GM19468 (cell line): ENCODE measurements at regions not wholly inside any gene's neighbourhood (a gene's known extent, or its start where the extent isn't known, plus 50 kb on each side); places are given as distances from the start of the nearest gene placed in this dataset.

ENCODE experiments used
- ATAC-seq: cut with Tn5 transposase; IDR thresholded peaks from one replicate; pipeline ENCODE4 v1.9.1; 2021; ENCODE audit warnings: mild to moderate bottlenecking, moderate library complexity, moderate number of reproducible peaks; ENCODE audit not compliant: unreplicated experiment; ENCODE audit errors: extremely low read depth

DNA sequence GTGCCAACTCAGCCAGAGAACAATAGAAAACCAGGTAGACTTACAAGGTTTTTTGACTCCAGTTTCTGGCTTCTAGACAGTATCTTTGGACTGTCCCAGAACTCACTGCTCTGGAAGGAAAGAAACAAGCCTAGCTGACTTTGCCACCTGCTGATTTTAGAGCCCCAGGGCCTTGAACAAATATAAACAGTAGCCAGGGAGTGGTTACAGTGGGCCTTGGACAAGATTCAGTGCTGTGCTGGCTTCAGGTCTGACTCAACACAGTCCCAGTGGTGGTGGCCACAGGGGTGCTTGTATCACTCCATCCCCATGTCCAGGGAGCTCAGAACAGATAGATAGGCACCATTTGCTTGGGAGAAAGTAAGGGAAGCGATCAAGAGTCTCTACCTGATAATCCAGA is 694.1 kb upstream of the ADGRL3 start:
- ATAC-seq, result no peak

DNA sequence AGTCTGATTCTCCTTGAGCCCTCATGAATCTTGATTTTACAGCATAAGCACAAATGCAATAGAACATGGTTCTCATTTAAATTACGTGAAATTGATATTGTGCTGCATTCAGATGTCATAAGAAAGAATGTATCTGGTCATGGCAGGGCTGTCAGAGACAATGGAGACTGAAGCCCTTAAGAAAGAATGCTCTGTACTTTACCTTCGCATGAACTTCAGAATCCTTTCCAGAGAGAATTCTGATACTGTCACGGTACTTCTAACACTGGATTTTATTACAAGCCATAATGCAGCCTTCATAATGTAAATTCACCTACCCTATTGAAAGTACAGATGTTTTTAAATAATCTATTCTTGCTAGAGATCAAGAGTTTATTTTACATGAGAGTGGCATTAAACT is 677.9 kb upstream of the ADGRL3 start:
- no peak for ATAC-seq

- ATAC-seq, result no peak
These were observed 668.2 kb upstream of the ADGRL3 start for GRCh38 chr4:60531776-60532379.

- ATAC-seq, result no peak
These were observed 655.1 kb upstream of the ADGRL3 start for GRCh38 chr4:60544981-60545380.

- no peak for ATAC-seq
These were observed 637.8 kb upstream of the ADGRL3 start for GRCh38 chr4:60562334-60562733.

DNA sequence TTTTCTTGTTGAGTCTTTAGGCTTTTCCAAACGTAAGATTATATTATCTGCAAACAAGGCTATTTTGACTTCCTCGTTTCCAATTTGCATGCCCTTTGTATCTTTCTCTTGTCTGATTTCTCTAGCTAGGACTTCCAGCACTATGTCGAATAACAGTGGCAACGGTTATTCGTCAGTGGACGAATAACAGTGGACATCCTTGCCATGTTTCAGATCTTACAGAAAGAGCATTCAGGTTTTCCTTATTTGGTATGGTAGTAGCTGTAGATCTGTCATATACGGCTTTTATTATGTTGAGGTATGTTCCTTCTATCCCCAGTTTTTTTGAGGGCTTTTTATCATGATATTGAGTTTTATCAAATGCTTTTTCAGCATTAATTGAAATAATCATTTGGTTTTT is 634.6 kb upstream of the ADGRL3 start:
- no peak for ATAC-seq

GRCh38 chr4:60575336-60575735 is 624.8 kb upstream of the ADGRL3 start:
- ATAC-seq, result no peak

DNA sequence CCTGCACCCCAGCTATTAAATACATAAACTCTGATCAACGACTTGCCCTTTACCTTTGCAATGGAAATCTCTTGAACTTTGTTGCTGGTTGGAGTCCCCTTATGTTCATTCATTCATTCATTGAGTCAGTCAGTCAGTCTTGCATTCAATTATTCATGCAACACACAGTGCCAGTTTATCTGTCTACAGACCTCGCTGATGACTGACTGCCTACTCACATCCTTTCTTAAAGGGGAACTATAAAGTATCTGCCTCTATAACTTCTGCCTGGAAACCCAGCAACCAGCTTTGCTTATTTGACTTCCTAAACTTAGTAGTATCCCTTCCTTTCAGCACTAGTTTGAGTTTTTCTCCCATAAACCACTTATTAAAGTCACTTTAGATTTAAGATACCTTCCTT is 620.8 kb upstream of the ADGRL3 start:
- no peak for ATAC-seq

GRCh38 chr4:60581919-60582536 is 618.1 kb upstream of the ADGRL3 start:
- ATAC-seq, result no peak

DNA sequence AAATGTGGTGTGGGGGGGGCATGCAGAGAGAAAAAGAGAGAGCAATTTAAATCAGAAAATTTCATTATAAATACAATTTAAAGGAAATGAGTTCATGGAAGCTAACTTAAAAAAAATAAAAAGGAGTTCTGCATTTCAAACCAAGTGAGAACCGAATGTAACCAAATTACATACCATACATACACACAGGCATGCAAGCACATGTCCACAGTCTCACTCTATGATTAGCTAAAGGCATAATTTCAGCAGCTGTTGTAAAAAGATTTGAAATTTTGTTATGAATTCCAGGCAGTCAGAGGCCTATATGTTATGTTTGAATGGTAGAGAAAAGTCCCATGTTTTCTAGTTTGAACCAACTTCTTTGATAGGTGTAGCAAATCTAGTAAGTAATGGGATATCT is 611.6 kb upstream of the ADGRL3 start:
- no peak for ATAC-seq

- no peak for ATAC-seq
These were observed 610.7 kb upstream of the ADGRL3 start for GRCh38 chr4:60589425-60589824.

DNA sequence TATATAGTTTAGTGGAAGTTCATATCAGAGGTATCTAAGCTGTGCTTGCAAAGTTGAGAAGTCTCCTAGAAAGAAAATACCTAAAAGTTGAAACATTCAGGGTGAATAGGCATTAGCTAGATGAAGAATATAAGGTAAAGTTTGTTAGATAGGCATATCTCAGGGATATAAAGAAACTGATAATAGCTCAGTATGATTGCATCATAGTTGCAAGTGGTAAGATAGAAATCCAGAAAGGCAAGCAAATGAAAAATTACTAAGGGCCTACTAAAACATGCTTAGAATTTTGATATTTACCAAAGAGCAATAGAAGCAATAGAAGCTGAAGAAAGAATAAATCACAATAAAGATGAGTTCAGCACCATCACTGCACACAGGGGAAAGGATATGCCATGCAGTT is 610.0 kb upstream of the ADGRL3 start:
- ATAC-seq, result no peak

- ATAC-seq, result no peak
These were observed 594.3 kb upstream of the ADGRL3 start for GRCh38 chr4:60605646-60606354.

DNA sequence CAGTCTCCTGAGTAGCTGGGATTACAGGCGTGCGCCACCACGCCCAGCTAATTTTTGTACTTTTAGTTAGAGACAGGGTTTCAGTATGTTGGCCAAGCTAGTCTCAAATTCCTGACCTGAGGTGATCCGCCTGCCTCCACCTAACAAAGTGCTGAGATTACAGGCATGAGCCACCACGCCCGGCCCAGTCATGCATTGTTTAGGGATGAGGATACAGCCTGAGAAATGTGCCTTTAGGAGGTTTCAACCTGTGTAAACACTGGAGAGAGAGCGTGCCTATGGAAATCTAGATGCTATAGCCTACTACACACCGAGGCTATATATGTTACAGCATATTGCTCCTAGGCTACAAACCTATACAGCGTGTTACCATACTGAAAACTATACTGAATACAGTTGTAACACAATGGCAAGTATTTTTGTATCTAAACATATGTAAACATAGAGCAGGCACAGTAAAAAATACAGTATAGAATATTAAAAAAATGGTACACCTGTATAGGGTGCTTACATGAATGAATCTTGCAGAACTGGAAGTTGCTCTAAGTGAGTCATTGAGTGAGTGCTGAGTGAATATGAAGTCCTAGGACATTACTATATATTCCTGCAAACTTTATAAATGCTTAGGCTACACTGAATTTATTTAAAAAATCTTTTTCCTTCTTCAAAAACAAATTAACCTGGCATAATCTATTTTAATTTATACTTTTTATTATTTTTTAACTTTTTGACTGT is 588.2 kb upstream of the ADGRL3 start:
- no peak for ATAC-seq

- ATAC-seq, result no peak
These were observed 582.4 kb upstream of the ADGRL3 start for GRCh38 chr4:60617731-60618130.

GRCh38 chr4:60619531-60620305 is 580.4 kb upstream of the ADGRL3 start:
- ATAC-seq, result no peak

DNA sequence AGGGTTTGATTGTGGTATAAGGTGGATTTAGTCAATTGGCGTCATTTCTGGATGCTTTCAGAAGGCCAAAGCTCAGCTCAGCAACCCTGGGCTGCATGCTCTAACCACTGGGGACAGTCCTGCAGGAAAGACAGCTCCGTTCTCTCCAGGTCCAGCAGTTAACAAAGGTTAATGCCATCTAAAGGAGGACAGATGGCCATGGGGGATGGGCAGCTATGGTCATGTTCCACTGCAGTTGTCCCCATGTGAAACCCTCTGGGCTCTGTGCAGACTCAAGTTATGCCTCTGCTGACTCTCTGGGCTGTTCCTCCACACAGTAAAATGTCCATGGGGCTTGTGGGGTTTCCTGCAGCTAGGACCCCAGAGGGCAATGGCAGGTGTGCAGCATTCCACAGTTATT is 562.1 kb upstream of the ADGRL3 start:
- ATAC-seq, result no peak

- no peak for ATAC-seq
These were observed 551.4 kb upstream of the ADGRL3 start for GRCh38 chr4:60648774-60649173.

DNA sequence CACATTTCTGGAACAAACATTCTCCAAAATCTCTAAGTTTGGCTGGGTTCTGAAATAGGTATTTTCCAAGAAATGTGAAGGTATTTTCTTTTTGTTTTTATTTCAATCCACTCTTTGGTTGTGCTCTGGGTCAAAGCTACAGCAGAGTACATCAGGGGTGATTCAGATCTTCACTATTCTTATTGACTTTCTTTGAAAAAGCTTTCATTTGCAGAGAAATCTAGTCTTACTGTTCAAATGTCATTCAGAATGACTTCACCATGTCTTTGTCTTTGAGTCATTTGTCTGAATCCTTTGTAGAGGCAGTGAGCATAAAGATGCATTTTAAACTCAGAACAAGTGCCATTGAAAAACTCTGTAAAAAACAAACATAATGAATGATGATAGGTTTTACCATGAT is 547.2 kb upstream of the ADGRL3 start:
- no peak for ATAC-seq

DNA sequence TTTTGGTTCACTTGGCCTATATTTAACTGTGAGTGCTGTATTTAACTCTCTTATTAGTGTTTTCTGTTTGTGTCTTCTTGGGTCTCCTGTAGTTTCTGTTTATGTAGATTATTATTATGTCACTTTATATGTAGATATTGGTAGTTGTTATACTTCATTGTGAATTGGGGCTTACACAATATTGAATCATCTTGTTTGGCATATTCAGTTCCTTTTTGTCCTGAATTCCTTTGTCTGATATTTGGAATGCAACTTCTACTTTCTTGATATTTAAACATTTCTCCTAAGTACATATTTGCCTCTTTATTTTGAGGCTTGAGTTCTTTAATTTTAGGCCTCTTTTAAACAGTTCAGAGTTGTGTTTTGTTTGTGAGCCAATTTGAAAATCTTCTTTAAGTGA is 544.8 kb upstream of the ADGRL3 start:
- no peak for ATAC-seq
